ENCODE measurements at regions not wholly inside any gene's neighbourhood (a gene's known extent, or its start where the extent isn't known, plus 50 kb on each side); places are given as distances from the start of the nearest gene placed in this dataset.
"Not testable (repeated sequence)": the region's sequence is repeated elsewhere in the genome, so short reads cannot be mapped to it uniquely, and the experiment has no call there.

DNA sequence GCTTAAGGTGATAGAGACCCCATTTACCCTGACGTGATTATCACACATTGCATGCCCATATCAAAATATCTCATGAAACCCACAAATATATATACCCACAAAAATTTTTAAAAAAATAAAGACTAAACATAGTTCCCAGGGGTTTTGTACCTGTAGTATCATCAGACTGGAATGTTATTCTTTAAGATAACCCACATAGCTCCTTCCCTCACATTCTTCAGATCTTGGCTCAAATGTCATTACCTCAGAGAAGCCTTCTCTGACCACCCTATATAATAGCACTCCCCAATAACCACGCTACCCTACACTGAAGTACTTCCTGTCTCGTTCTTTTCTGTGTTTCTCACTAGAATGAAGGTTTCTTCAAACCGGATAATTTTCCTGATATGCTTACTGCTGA, 138.3 kb upstream of the SNX7 start:
- DNase-seq (ENCODE audit: insufficient read length, low spot score) (no peak), FAIRE-seq (no peak)
- TF ChIP-seq PAX5 (IDR thresholded peaks at IDR 0.05; ENCODE audit: insufficient read depth, low read length, severe bottlenecking) (no peak), SPI1 (IDR thresholded peaks at IDR 0.05; ENCODE audit: low read depth, low read length) (no peak), POU2F2 (IDR thresholded peaks at IDR 0.05; ENCODE audit: low read depth, low read length) (no peak), POLR2A (IDR thresholded peaks at IDR 0.05; ENCODE audit: low read depth, low read length) (no peak), POLR2AphosphoS5 (IDR thresholded peaks at IDR 0.05; ENCODE audit: low read depth, low read length) (no peak)

DNA sequence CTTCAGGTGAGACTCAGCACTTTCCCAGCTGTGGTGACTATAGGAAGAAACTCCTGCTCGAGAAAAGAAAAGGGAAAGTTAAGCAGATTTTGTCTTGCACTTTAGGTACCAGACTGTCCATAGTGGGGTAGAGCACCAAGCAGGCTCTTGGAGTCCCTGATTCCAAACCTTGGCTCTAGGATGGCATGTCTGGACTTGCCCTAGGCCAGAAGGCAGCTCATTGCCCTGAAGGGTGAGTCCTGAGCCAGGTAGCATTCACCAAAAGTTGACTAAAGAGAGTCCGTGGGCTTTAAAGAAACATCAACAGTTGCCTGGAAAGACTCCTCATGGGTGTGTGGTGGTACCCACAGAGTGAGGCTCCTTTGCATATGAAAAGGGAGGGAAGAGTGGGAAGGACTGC, 145.2 kb upstream of the SNX7 start:
- DNase-seq (ENCODE audit: insufficient read length, low spot score) (no peak), FAIRE-seq (no peak)
- no peak for TF ChIP-seq TAF1 (IDR thresholded peaks at IDR 0.05; ENCODE audit: low read depth, low read length)
- no peak for TF ChIP-seq POLR2A (IDR thresholded peaks at IDR 0.05; ENCODE audit: low read depth, low read length)
- no peak for TF ChIP-seq POLR2AphosphoS5 (IDR thresholded peaks at IDR 0.05; ENCODE audit: low read depth, low read length)
- TF ChIP-seq SPI1 (IDR thresholded peaks at IDR 0.05; ENCODE audit: low read depth, low read length): no peak
- TF ChIP-seq PAX5 (IDR thresholded peaks at IDR 0.05; ENCODE audit: insufficient read depth, low read length, severe bottlenecking): no peak
- no peak for TF ChIP-seq POU2F2 (IDR thresholded peaks at IDR 0.05; ENCODE audit: low read depth, low read length)

DNA sequence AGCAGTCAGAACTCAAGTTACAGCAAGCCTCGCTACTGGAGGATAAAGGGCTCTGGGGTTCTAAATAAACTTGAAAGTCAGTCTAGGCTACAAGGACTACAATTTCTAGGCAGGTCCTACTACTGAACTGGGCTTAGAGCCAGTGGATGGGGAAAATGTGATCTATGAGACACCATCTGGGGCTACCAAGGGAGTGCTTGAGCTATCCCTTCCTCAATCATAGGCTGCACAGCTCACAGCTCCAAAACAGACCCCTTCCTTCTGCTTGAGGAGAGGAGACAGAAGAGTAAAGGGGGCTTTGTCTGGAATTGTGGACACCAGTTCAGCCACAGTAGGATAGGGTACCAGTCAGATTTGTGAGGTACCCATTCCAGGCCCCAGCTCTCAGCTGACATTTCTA, 145.8 kb upstream of the SNX7 start:
- TF ChIP-seq POLR2A (IDR thresholded peaks at IDR 0.05; ENCODE audit: low read depth, low read length) (no peak), PAX5 (IDR thresholded peaks at IDR 0.05; ENCODE audit: insufficient read depth, low read length, severe bottlenecking) (no peak), POLR2AphosphoS5 (IDR thresholded peaks at IDR 0.05; ENCODE audit: low read depth, low read length) (no peak), POU2F2 (IDR thresholded peaks at IDR 0.05; ENCODE audit: low read depth, low read length) (no peak), TAF1 (IDR thresholded peaks at IDR 0.05; ENCODE audit: low read depth, low read length) (no peak), SPI1 (IDR thresholded peaks at IDR 0.05; ENCODE audit: low read depth, low read length) (no peak)
- FAIRE-seq: no peak
- no peak for DNase-seq (ENCODE audit: insufficient read length, low spot score)

GRCh38 chr1:98512216-98512615, 149.3 kb upstream of the SNX7 start:
- DNase-seq (ENCODE audit: insufficient read length, low spot score); FAIRE-seq: not testable (repeated sequence)

DNA sequence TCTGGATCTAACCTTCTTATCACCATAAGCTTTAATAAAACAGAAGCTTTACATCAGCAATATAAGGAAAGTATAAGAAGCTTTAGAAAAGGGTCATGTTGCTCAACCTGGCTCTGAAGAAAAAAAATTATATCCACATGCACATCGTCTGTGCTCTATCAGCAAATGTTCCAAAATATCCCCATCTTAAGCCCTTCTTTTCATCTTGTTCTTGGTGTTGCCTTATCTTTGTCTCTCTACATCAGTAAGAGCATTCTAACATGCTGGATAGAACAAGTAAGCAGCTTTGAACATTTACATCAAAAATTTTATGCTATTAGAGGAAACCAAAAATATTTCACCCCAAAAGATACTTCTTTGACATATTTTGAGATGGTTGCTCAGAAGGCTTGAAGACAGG, 157.8 kb upstream of the SNX7 start:
- FAIRE-seq (no peak), DNase-seq (ENCODE audit: insufficient read length, low spot score) (no peak)
- TF ChIP-seq TAF1 (IDR thresholded peaks at IDR 0.05; ENCODE audit: low read depth, low read length) (no peak), POLR2AphosphoS5 (IDR thresholded peaks at IDR 0.05; ENCODE audit: low read depth, low read length) (no peak), SPI1 (IDR thresholded peaks at IDR 0.05; ENCODE audit: low read depth, low read length) (no peak), POLR2A (IDR thresholded peaks at IDR 0.05; ENCODE audit: low read depth, low read length) (no peak), POU2F2 (IDR thresholded peaks at IDR 0.05; ENCODE audit: low read depth, low read length) (no peak), PAX5 (IDR thresholded peaks at IDR 0.05; ENCODE audit: insufficient read depth, low read length, severe bottlenecking) (no peak)

GRCh38 chr1:98502937-98503336, 158.6 kb upstream of the SNX7 start:
- DNase-seq (ENCODE audit: insufficient read length, low spot score) (no peak), FAIRE-seq (no peak)
- TF ChIP-seq PAX5 (IDR thresholded peaks at IDR 0.05; ENCODE audit: insufficient read depth, low read length, severe bottlenecking): no peak
- TF ChIP-seq POU2F2 (IDR thresholded peaks at IDR 0.05; ENCODE audit: low read depth, low read length): no peak
- no peak for TF ChIP-seq TAF1 (IDR thresholded peaks at IDR 0.05; ENCODE audit: low read depth, low read length)
- no peak for TF ChIP-seq POLR2A (IDR thresholded peaks at IDR 0.05; ENCODE audit: low read depth, low read length)
- no peak for TF ChIP-seq POLR2AphosphoS5 (IDR thresholded peaks at IDR 0.05; ENCODE audit: low read depth, low read length)
- TF ChIP-seq SPI1 (IDR thresholded peaks at IDR 0.05; ENCODE audit: low read depth, low read length): no peak

GRCh38 chr1:98500324-98500723, 161.2 kb upstream of the SNX7 start:
- TF ChIP-seq POU2F2 (IDR thresholded peaks at IDR 0.05; ENCODE audit: low read depth, low read length) (no peak), SPI1 (IDR thresholded peaks at IDR 0.05; ENCODE audit: low read depth, low read length) (no peak), PAX5 (IDR thresholded peaks at IDR 0.05; ENCODE audit: insufficient read depth, low read length, severe bottlenecking) (no peak), POLR2A (IDR thresholded peaks at IDR 0.05; ENCODE audit: low read depth, low read length) (no peak), TAF1 (IDR thresholded peaks at IDR 0.05; ENCODE audit: low read depth, low read length) (no peak), POLR2AphosphoS5 (IDR thresholded peaks at IDR 0.05; ENCODE audit: low read depth, low read length) (no peak)

GRCh38 chr1:98498651-98499050, 162.9 kb upstream of the SNX7 start:
- FAIRE-seq (no peak), DNase-seq (ENCODE audit: insufficient read length, low spot score) (no peak)
- TF ChIP-seq PAX5 (IDR thresholded peaks at IDR 0.05; ENCODE audit: insufficient read depth, low read length, severe bottlenecking) (no peak), POLR2A (IDR thresholded peaks at IDR 0.05; ENCODE audit: low read depth, low read length) (no peak), TAF1 (IDR thresholded peaks at IDR 0.05; ENCODE audit: low read depth, low read length) (no peak), POU2F2 (IDR thresholded peaks at IDR 0.05; ENCODE audit: low read depth, low read length) (no peak), POLR2AphosphoS5 (IDR thresholded peaks at IDR 0.05; ENCODE audit: low read depth, low read length) (no peak), SPI1 (IDR thresholded peaks at IDR 0.05; ENCODE audit: low read depth, low read length) (no peak)

More at GRCh38 chr1:98500324-98500723, 161.2 kb upstream of the SNX7 start:
- DNase-seq (ENCODE audit: insufficient read length, low spot score): no peak
- no peak for FAIRE-seq

GRCh38 chr1:98497497-98497896, 164.0 kb upstream of the SNX7 start:
- FAIRE-seq (no peak), DNase-seq (ENCODE audit: insufficient read length, low spot score) (no peak)
- TF ChIP-seq POU2F2 (IDR thresholded peaks at IDR 0.05; ENCODE audit: low read depth, low read length) (no peak), POLR2AphosphoS5 (IDR thresholded peaks at IDR 0.05; ENCODE audit: low read depth, low read length) (no peak), SPI1 (IDR thresholded peaks at IDR 0.05; ENCODE audit: low read depth, low read length) (no peak), PAX5 (IDR thresholded peaks at IDR 0.05; ENCODE audit: insufficient read depth, low read length, severe bottlenecking) (no peak), POLR2A (IDR thresholded peaks at IDR 0.05; ENCODE audit: low read depth, low read length) (no peak), TAF1 (IDR thresholded peaks at IDR 0.05; ENCODE audit: low read depth, low read length) (no peak)

GRCh38 chr1:98496256-98496995, 165.1 kb upstream of the SNX7 start:
- DNase-seq (ENCODE audit: insufficient read length, low spot score): no peak
- no peak for FAIRE-seq
- no peak for TF ChIP-seq POU2F2 (IDR thresholded peaks at IDR 0.05; ENCODE audit: low read depth, low read length)
- no peak for TF ChIP-seq POLR2A (IDR thresholded peaks at IDR 0.05; ENCODE audit: low read depth, low read length)
- TF ChIP-seq PAX5 (IDR thresholded peaks at IDR 0.05; ENCODE audit: insufficient read depth, low read length, severe bottlenecking): no peak
- TF ChIP-seq POLR2AphosphoS5 (IDR thresholded peaks at IDR 0.05; ENCODE audit: low read depth, low read length): no peak
- no peak for TF ChIP-seq SPI1 (IDR thresholded peaks at IDR 0.05; ENCODE audit: low read depth, low read length)
- no peak for TF ChIP-seq TAF1 (IDR thresholded peaks at IDR 0.05; ENCODE audit: low read depth, low read length)

All from GM12891 (cell line).